ENCODE measurements at regions not wholly inside any gene's neighbourhood (a gene's known extent, or its start where the extent isn't known, plus 50 kb on each side); places are given as distances from the start of the nearest gene placed in this dataset.

DNA sequence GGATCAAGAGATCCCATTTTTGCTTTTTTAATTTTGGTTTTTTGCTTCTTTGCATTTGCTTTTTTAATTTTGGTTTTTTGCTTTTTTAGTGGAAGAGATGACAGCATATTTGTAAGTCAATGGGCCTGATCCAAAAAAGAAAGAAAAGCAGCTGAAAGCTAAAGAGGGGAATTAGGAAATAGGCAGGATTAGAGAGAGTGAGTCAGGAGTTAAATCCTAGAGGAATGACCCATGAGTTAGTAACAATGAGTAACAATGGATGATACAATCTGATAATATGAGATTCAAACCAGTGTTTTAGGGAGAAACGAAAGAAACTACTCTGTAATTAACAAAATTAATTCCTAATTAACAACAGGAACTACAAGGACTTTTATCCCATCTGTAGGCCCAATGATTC is 111.2 kb upstream of the SGCG start:
- TF ChIP-seq POLR2AphosphoS5 (IDR thresholded peaks at IDR 0.05; ENCODE audit: low read depth, low read length) (no peak), TAF1 (IDR thresholded peaks at IDR 0.05; ENCODE audit: borderline replicate concordance, insufficient read depth, low read length) (no peak), FOXP2 (optimal IDR thresholded peaks at IDR 0.05; ENCODE audit: borderline replicate concordance, extremely low read depth, extremely low read length, insufficient read depth) (no peak), SIN3A (IDR thresholded peaks at IDR 0.05; ENCODE audit: borderline replicate concordance, insufficient read depth, low read length) (no peak)
- TF ChIP-seq, protein P1, sequence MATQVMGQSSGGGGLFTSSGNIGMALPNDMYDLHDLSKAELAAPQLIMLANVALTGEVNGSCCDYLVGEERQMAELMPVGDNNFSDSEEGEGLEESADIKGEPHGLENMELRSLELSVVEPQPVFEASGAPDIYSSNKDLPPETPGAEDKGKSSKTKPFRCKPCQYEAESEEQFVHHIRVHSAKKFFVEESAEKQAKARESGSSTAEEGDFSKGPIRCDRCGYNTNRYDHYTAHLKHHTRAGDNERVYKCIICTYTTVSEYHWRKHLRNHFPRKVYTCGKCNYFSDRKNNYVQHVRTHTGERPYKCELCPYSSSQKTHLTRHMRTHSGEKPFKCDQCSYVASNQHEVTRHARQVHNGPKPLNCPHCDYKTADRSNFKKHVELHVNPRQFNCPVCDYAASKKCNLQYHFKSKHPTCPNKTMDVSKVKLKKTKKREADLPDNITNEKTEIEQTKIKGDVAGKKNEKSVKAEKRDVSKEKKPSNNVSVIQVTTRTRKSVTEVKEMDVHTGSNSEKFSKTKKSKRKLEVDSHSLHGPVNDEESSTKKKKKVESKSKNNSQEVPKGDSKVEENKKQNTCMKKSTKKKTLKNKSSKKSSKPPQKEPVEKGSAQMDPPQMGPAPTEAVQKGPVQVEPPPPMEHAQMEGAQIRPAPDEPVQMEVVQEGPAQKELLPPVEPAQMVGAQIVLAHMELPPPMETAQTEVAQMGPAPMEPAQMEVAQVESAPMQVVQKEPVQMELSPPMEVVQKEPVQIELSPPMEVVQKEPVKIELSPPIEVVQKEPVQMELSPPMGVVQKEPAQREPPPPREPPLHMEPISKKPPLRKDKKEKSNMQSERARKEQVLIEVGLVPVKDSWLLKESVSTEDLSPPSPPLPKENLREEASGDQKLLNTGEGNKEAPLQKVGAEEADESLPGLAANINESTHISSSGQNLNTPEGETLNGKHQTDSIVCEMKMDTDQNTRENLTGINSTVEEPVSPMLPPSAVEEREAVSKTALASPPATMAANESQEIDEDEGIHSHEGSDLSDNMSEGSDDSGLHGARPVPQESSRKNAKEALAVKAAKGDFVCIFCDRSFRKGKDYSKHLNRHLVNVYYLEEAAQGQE (IDR thresholded peaks at IDR 0.05; ENCODE audit: insufficient read depth in 1 of 2, low read depth in 2 of 2, low read length in 2 of 2), result no peak
